Type B pancreatic cell (in vitro differentiated cells): ENCODE measurements at regions not wholly inside any gene's neighbourhood (a gene's known extent, or its start where the extent isn't known, plus 50 kb on each side); places are given as distances from the start of the nearest gene placed in this dataset.

Experiments used
- DNase-seq: peaks from one replicate; pipeline ENCODE4 v3.0.0; 2021; ENCODE audit warnings: mixed read lengths; ENCODE audit not compliant: unreplicated experiment; ENCODE audit errors: extremely low spot score
- H3K27ac Mint-ChIP-seq: 2 replicates; pipeline ENCODE4 v1.8.0; 2021; ENCODE audit warnings: mild to moderate bottlenecking, mixed read lengths
- H3K27me3 Mint-ChIP-seq: 2 replicates; pipeline ENCODE4 v1.8.0; 2021; ENCODE audit warnings: mixed read lengths
- H3K36me3 Mint-ChIP-seq: 2 replicates; pipeline ENCODE4 v1.8.0; 2021; ENCODE audit warnings: mixed read lengths
- H3K4me1 Mint-ChIP-seq: one replicate; pipeline ENCODE4 v1.8.0; 2021; ENCODE audit warnings: mixed read lengths; ENCODE audit not compliant: unreplicated experiment
- H3K4me3 Mint-ChIP-seq: 2 replicates; pipeline ENCODE4 v1.8.0; 2021; ENCODE audit warnings: mild to moderate bottlenecking, mixed read lengths
- H3K9me3 Mint-ChIP-seq: 2 replicates; pipeline ENCODE4 v1.8.0; 2021; ENCODE audit warnings: mixed read lengths
- TF ChIP-seq, protein P1 (sequence below): fragments of 200-600 bp; sonication (generic); conservative IDR thresholded peaks from 2 replicates; pipeline ENCODE4 v1.5.0; 2021; ENCODE audit warnings: antibody characterized with exemption, mild to moderate bottlenecking

DNA sequence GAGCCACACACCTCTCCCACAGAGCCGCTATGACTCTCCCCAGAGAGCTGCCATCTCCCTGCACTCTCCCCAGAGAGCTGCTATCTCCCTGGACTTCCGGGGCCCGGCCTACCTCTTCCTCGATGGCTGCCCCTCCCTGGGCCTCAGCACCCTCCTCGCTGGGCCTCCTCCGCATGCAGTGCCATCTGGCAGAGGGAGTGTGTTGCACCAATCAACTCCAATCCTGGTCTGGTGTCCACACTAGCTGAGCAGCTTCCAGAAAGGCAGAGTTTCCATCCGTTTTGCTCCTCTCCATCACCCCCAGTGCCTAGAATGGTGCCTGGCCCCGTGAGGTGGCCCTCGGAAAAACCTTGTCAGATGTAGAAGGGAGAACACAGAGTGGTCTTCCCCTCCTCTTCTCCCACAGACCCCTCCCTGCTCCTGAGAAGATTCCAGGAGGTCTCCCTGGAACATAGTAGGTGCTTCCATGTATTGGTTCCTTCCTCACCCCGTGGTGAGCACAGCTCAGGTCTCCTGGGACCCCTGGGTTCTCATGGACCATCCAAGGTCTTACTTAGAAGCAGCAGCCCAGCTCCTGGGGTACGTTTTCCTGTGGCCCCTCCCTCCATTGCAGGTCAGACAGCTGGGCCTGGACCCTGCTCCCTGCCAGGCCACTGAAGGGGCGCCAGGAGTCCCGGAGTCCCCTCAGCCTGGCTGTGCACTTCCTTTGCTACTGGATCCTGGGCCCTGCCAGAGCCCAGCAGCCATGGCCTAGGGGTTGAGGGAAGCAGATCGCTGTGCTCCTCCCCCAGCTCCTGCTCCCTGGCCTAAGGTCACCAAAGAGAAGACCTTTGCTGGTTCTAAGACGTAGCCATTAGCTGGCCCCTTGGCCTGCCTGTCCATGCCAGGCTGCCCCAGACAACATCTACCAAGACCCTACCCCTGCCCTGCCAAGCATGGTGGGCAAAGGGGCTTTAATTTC, 233.8 kb upstream of the GSE1 start:
- Mint-ChIP-seq H3K4me1 (peaks cover 45% of the 10 kb centered on the region), H3K4me3 (no peak overlapping the region), H3K36me3 (no peaks in the 10 kb centered on the region), H3K27ac (no peak overlapping the region), H3K27me3 (peaks cover 3% of the 10 kb centered on the region), H3K9me3 (no peaks in the 10 kb centered on the region)
- no peak for DNase-seq
- TF ChIP-seq, protein P1, sequence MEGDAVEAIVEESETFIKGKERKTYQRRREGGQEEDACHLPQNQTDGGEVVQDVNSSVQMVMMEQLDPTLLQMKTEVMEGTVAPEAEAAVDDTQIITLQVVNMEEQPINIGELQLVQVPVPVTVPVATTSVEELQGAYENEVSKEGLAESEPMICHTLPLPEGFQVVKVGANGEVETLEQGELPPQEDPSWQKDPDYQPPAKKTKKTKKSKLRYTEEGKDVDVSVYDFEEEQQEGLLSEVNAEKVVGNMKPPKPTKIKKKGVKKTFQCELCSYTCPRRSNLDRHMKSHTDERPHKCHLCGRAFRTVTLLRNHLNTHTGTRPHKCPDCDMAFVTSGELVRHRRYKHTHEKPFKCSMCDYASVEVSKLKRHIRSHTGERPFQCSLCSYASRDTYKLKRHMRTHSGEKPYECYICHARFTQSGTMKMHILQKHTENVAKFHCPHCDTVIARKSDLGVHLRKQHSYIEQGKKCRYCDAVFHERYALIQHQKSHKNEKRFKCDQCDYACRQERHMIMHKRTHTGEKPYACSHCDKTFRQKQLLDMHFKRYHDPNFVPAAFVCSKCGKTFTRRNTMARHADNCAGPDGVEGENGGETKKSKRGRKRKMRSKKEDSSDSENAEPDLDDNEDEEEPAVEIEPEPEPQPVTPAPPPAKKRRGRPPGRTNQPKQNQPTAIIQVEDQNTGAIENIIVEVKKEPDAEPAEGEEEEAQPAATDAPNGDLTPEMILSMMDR: no peak

DNA sequence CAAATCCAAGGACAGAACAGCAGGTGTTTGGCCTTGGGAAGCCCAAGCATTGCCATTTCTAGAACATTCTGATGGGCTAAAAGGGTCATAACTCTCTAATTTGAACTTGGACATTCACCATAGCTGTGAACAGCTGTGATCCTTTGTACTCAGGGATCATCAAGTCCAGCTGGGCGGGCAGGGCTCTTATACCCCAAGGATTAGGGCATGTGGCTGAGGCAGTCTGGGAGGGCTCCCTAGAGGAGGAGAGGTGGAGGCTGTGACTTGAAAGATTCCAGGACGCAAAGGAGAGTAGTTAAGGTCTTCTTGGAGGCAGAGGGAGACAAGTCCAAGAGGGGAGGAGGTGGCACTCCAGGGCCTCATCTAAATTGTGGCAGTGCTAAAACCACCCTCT, 233.1 kb upstream of the GSE1 start:
- TF ChIP-seq, protein P1: no peak
- no peak overlapping the region for H3K4me3 Mint-ChIP-seq
- DNase-seq: no peak
- peaks cover 46% of the 10 kb centered on the region for H3K4me1 Mint-ChIP-seq
- H3K27me3 Mint-ChIP-seq: peaks cover 3% of the 10 kb centered on the region
- H3K27ac Mint-ChIP-seq: no peak overlapping the region
- no peaks in the 10 kb centered on the region for H3K9me3 Mint-ChIP-seq
- H3K36me3 Mint-ChIP-seq: no peaks in the 10 kb centered on the region

DNA sequence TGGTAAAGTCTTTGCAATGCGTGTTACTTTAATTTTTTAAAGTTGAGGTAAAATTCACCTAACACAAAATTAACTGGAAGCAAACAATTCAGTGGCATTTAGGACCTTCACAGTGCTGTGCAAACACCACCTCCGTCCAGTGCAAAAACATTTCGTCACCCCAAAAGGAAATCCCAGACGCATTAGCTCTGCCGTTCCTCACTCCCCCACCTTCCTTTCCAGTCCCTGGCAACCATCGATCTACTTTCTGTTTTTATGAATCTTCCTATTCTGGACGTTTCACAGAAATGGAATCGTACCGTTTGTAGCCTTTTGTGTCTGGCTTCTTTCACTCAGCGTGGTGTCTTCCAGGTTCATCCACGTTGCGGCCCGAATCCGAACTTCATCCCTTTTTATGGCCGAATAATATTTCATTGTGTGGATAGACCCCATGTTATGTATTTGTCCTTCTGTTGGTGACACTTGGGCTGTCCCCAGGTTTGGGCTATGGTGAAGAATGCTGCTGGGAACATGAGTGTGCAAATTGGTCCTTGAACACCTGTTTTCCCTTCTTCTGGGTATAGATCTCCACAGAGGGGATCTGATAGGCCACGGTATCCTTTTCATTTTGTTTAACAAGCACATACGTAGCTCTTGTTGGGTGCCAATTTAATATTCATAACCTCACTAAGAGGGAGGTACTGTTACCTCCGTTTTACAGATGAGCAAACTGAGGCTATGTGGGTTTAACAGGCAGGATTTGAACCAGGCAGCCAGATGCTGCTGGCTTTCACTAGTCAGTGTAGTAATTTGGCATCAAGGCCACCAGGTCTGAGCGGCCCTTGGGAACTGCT, 232.0 kb upstream of the GSE1 start:
- peaks cover 3% of the 10 kb centered on the region for H3K27me3 Mint-ChIP-seq
- H3K27ac Mint-ChIP-seq: no peak overlapping the region
- H3K4me1 Mint-ChIP-seq: peaks cover 52% of the 10 kb centered on the region
- H3K4me3 Mint-ChIP-seq: peak overlapping the region; percentile 45
- H3K9me3 Mint-ChIP-seq: no peaks in the 10 kb centered on the region
- TF ChIP-seq, protein P1: no peak
- no peak for DNase-seq
- H3K36me3 Mint-ChIP-seq: no peaks in the 10 kb centered on the region

DNA sequence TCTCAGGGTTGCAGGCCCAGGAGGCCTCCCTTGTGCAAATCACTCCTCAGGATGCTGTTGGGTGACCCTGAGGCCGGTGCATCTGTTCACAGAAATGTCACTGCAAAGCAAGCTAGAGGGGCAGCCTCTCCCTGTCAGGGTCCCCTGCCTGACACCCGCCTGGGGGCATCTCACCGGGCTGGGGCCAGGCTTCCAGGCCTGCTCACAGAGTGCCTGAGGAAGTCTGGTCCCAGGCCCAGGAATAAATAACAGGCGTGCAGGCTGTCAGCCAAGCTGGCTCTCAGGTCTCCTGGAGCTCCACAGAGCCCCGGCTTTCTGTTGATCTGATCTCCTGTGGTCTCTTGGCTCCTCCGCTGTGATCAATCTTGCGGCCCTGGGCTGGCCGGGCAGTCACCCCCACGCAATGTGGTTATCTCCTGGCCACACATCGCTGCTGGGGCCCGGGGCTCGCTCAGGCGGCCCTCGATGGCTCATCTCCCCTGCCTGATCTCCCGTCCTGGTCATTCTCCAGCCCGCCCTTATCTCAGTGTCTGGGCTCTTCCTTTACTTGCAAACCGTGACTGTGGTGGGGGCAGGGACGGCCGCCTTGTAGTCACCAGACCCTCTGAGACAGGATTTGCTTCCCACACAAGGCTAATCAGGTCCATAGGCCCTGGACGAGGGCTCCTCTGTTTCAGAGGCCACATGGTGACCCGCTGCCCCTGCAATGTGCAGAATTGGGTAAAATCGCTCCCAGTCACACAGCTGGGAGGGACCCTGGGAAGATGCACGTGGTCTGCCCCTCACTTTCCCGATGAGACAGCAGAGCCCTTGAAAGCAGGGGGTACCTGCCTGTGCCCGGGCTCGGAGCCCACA, 231.2 kb upstream of the GSE1 start:
- no peaks in the 10 kb centered on the region for H3K36me3 Mint-ChIP-seq
- H3K9me3 Mint-ChIP-seq: no peaks in the 10 kb centered on the region
- peak overlapping the region; percentile 49 for H3K4me3 Mint-ChIP-seq
- peak overlapping the region; percentile 53 for H3K27ac Mint-ChIP-seq
- peaks cover 52% of the 10 kb centered on the region for H3K4me1 Mint-ChIP-seq
- DNase-seq: no peak
- TF ChIP-seq, protein P1: no peak
- peaks cover 3% of the 10 kb centered on the region for H3K27me3 Mint-ChIP-seq

DNA sequence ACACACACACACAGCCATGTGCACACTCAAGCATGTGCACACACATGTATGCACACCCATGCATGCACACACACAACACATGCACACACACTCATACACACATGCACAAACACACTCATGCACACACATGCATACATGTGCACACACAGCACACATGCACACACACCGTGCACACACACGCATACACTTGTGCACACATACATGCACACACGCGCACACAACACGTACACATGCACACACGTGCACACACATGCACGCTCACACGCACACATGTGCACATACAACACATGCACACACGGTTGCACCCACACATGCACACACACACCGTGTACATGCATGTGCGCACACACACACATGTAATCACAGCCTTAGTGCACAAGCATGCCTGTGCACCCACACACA, 230.4 kb upstream of the GSE1 start:
- TF ChIP-seq, protein P1: no peak
- H3K9me3 Mint-ChIP-seq: no peaks in the 10 kb centered on the region

More for the DNA sequence above, 230.4 kb upstream of the GSE1 start:
- Mint-ChIP-seq H3K27me3 (peaks cover 3% of the 10 kb centered on the region), H3K36me3 (no peaks in the 10 kb centered on the region), H3K27ac (no peak overlapping the region), H3K4me1 (peaks cover 47% of the 10 kb centered on the region), H3K4me3 (no peak overlapping the region)
- DNase-seq: no peak
